Fibroblast of upper back skin (primary cell): ENCODE measurements at regions not wholly inside any gene's neighbourhood (a gene's known extent, or its start where the extent isn't known, plus 50 kb on each side); places are given as distances from the start of the nearest gene placed in this dataset.

Experiments
- DNase-seq: peaks from one replicate; pipeline ENCODE4 v3.0.0-alpha.2; 2013

GRCh38 chr1:79849388-79849787 is 842.9 kb upstream of the ADGRL4 start:
- DNase-seq: no peak

GRCh38 chr1:79848316-79848715 is 841.8 kb upstream of the ADGRL4 start:
- DNase-seq: no peak

GRCh38 chr1:79847700-79848099 is 841.2 kb upstream of the ADGRL4 start:
- DNase-seq: no peak

GRCh38 chr1:79845936-79846335 is 839.4 kb upstream of the ADGRL4 start:
- DNase-seq: peak; percentile 31

GRCh38 chr1:79842811-79843210 is 836.3 kb upstream of the ADGRL4 start:
- no peak for DNase-seq

- DNase-seq: no peak
Observed at GRCh38 chr1:79839882-79840281, 833.4 kb upstream of the ADGRL4 start.

GRCh38 chr1:79827446-79827845 is 820.9 kb upstream of the ADGRL4 start:
- DNase-seq: peak; percentile 44

- DNase-seq: no peak
Observed at GRCh38 chr1:79825551-79825950, 819.0 kb upstream of the ADGRL4 start.

GRCh38 chr1:79822053-79822452 is 815.5 kb upstream of the ADGRL4 start:
- no peak for DNase-seq

- no peak for DNase-seq
Observed at GRCh38 chr1:79819140-79819539, 812.6 kb upstream of the ADGRL4 start.

- peak; percentile 54 for DNase-seq
Observed at GRCh38 chr1:79817031-79817560, 810.6 kb upstream of the ADGRL4 start.

GRCh38 chr1:79815115-79815514 is 808.6 kb upstream of the ADGRL4 start:
- DNase-seq: peak; percentile 40

- peak; percentile 93 for DNase-seq
Observed at GRCh38 chr1:79811173-79811572, 804.6 kb upstream of the ADGRL4 start.

GRCh38 chr1:79808816-79809475 is 802.4 kb upstream of the ADGRL4 start:
- no peak for DNase-seq

- no peak for DNase-seq
Observed at GRCh38 chr1:79807816-79808215, 801.3 kb upstream of the ADGRL4 start.

GRCh38 chr1:79797487-79797886 is 791.0 kb upstream of the ADGRL4 start:
- DNase-seq: no peak

- no peak for DNase-seq
Observed at GRCh38 chr1:79796434-79796833, 789.9 kb upstream of the ADGRL4 start.

GRCh38 chr1:79792219-79792930 is 785.8 kb upstream of the ADGRL4 start:
- DNase-seq: peak; percentile 62

- DNase-seq: peak; percentile 29
Observed at GRCh38 chr1:79791488-79792218, 785.1 kb upstream of the ADGRL4 start.

- peak; percentile 19 for DNase-seq
Observed at GRCh38 chr1:79790950-79791349, 784.4 kb upstream of the ADGRL4 start.

GRCh38 chr1:79787631-79788030 is 781.1 kb upstream of the ADGRL4 start:
- no peak for DNase-seq

GRCh38 chr1:79785964-79786363 is 779.4 kb upstream of the ADGRL4 start:
- DNase-seq: no peak

- DNase-seq: no peak
Observed at GRCh38 chr1:79785561-79785960, 779.0 kb upstream of the ADGRL4 start.

GRCh38 chr1:79781261-79781660 is 774.7 kb upstream of the ADGRL4 start:
- no peak for DNase-seq
